COLO829 (cell line): ENCODE measurements at regions not wholly inside any gene's neighbourhood (a gene's known extent, or its start where the extent isn't known, plus 50 kb on each side); places are given as distances from the start of the nearest gene placed in this dataset.
A peak's percentile ranks its signal among the peaks of the same experiment; 100 is the strongest.
"Not testable (repeated sequence)": the region's sequence is repeated elsewhere in the genome, so short reads cannot be mapped to it uniquely, and the experiment has no call there.

Experiments used
- DNase-seq: peaks from one replicate; pipeline ENCODE4 v3.0.0; 2012; ENCODE audit warnings: low spot score

DNA sequence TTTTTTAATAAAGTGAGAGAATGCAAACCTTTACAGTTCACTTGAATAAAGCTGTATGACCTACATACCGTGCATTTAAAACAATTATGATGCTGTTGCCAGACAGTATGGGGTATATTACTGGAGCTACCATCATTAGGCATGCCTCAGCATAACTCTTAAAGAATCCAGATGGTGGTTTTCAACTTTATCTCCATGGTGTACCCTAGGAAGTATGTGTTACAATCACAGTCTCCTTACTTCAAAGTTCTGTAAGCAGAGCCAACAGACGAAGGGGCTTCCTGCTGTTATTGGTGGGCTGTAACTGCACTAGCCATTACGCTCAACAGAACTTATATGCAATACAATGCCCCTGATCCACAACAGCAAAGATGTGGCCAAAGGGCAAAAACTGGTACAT is 803.3 kb downstream of the DTWD2 start:
- no peak for DNase-seq

DNA sequence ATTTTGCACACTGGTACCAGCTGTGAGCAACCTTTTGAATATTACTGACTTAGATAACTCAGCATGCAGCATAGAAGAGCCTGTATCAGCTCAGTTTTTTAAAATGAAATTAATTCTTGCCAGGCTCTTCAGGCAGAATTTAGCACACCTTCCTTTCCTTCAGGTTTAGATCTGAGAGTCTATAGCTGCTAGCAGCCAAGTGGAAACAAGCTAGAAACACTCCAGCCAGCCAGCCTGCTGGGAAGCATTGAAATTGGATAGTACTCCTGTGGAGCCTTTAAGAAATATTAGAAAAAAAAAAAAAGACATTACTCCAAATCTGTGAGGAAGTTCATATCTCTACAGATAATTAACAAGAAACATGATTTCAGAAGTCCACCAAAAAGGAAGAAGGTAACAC is 812.2 kb downstream of the DTWD2 start:
- no peak for DNase-seq

DNA sequence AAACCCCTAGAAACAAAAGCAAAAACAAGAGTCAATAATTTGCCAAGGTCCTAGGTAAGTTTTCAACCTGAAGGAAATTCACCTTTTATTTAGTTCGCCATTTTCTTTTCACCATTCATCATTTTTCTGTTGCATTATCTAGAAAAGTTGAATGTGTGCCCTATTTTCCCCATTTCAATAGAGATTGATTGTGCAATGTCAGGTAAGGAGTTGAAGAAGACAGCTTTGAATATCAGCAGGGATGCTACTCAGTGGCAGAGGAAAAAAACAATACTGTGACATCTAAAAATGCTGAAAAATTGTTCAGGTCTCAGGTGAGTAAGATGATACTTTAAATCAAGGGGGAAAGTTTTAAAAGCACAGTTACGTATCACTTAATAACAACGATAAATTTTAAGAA is 813.7 kb downstream of the DTWD2 start:
- DNase-seq = no peak

DNA sequence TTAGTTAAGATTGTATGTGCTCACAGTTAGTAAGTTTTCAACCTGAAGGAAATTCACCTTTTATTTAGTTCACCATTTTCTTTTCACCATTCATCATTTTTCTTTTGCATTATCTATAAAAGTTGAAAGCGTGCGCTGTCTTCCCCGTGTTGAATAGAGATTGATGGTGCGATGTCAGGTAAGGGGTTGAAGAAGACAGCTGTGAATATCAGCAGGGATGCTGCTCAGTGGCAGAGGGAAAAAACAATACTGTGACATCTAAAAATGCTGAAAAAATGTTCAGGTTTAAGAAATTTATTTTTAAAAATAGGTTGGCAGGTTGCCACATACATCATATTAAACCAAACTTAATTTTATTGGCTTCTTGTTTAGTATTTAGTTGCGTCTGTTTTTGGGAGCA is 815.0 kb downstream of the DTWD2 start:
- DNase-seq = no peak

DNA sequence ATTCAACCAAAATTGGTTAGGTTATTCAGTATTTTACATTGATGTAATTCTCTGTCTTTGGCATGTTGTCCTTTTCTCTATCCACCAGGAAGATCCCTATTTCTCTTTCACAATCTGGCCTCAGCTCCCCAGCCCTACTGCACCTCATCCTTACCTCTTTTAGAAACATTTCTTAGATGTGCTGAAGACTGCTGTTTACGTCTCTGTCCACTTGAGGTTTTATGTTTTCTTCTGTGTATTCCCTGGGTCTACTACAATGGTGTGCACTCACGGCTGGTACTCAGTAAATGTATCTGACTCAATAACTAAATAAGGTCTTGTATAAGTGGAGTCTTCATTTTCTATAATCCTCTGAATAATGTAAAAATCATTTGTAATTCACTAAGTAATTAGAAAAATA is 822.7 kb downstream of the DTWD2 start:
- no peak for DNase-seq

DNA sequence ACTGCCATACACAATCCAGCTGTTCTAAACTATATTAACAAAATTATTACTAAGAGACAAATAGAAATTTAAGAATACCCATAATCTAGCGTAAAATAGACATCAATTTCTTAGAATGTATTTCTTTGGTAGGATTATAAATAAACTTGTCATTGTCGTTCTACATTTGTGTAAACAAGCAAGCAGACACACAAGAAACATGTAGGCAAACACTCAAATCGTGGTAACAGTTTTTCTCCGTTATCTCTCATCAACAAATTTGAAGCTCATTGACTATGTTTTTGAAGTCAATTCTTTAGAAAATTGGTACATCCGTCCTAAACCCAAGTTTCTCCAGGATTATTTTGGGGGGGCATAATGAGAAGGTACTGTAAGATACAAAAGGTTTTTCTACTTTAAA is 832.2 kb downstream of the DTWD2 start:
- no peak for DNase-seq

DNA sequence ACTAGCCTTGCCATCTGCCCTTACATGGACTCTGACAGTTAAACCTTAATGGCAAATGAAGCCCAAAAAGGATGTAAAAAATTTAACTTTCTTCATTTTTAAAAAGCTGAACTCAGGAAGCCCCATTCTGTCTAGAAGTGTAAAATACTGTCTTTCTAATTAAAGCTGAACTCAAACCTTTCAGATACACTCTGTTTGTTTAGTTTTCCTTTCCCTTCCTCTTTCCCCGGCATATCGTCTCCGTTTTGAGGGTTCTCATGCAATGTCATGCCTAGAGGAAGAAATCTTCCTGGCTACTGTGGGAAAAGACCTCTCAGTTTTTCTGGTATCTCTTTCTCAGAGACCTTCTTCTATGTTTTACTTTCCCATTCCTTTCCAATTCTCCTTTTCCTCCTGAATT is 841.5 kb downstream of the DTWD2 start:
- no peak for DNase-seq

DNA sequence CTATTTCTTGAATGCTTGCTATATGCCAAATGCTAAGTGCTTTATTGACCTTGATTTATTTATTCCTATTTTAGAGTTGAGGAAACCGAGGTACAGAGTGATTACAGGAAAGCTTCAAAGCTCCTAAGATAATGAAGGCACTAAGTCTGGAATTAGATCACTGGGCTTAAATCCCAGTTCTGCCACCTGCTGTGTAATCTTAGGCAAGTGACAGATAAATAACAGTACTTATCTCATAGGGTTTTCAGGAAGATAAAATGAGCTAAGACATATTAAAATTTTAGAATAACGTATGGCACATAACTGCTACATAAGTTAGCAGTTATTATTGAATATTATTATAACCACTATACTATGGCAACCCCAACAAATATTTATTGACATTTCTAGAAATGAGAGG is 843.8 kb downstream of the DTWD2 start:
- no peak for DNase-seq

DNA sequence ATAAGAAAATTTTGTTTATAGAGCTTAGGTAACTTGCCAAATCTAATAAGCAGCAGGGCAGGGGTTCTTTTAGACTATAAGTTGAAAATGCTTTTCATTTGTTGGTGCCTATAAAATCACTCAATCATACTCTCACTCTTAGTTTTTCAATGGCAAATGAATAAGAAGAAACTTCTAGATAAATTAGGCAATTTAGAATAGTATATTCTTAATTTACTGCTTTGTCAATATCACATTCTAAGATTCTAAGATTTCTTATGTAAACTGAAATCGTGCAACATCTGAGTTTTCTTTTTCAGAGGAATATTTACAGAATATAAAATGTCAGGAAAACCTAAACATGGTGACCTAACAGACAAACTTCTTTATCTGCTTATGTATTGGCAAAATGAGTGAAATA is 849.0 kb downstream of the DTWD2 start:
- DNase-seq = no peak

DNA sequence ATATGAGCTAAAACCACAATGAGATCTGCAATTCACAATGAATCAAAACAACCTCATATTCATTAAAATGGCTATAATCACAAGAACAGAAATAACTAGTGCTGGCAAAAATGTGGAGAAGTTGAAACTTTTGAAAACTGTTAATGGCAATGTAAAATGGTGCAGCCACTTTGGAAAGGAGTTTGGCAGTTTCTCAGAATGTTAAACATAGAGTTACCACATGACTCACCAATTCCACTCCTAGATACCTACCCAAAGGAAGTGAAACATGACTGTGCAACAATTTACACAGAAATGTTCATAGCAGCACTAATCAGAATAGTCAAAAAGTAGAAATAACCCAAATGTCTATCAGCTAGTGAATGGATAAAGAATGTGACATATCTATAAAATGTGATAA is 862.2 kb downstream of the DTWD2 start:
- no peak for DNase-seq

DNA sequence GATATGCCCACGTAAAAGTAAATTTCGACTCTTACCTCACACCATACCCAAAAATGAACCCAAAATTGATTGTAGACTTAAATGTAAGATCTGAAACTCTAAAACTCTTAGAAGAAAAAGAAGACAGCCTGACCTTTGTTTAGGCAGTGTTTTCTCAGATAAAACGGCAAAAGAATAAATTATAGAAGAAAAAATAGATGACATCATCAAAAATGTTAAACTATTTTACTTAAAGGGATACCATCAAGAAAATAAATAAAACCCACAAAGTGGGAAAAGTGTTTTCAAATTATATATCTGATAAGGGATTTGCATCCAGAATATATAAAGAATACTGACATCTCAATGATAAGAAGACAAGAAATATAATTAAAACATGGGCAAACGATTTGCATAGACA is 862.7 kb downstream of the DTWD2 start:
- DNase-seq = no peak

DNA sequence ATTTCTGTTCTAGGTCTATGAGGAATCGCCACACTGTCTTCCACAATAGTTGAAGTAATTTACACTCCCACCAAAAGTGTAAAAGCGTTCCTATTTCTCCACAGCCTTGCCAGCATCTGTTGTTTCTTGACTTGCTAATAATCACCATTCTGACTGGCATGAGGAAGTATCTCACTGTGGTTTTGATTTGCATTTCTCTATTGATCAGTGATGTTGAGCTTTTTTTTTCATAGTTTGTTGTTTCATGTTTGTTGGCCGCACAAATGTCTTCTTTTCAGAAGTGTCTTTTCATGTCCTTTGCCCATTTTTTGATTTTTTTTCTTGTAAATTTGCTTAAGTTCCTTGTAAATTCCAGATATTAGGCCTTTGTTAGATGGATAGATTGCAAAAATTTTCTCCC is 867.1 kb downstream of the DTWD2 start:
- DNase-seq = no peak

DNA sequence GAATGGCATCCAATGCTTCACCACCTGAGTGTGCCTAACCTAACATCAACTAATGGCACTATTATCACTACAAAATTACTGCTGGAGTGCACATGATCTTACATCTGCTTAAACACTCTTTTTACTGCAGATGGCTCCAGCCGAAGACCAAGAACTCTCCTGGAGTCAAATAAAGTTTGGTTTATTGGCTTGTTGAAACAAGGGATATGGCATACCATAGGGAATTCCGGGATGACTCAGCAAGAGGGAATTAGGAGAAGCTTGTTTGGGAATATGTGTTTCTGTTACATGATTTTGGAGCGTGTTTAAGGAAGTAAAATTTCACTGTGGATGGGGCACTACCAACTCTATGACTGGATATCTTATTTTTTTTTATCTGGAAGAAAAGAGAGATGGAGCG is 872.6 kb downstream of the DTWD2 start:
- DNase-seq = no peak

DNA sequence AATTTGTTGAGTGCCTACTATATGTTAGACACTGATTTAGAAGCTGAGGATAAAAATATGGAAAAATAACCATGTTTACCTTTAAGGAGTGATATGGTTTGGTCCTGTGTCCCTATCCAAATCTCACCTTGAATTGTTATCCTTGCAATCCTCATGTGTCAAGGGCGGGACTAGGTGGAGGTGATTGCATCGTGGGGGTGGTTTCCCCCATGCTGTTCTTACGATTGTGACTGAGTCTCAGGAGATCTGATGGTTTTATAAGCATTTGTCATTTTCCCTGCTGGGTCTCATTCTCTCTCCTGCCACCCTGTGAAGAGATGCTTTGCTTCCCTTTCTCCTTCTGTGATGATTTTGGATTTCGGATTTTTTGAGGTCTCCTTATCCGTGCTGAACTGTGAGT is 876.4 kb downstream of the DTWD2 start:
- DNase-seq = no peak

DNA sequence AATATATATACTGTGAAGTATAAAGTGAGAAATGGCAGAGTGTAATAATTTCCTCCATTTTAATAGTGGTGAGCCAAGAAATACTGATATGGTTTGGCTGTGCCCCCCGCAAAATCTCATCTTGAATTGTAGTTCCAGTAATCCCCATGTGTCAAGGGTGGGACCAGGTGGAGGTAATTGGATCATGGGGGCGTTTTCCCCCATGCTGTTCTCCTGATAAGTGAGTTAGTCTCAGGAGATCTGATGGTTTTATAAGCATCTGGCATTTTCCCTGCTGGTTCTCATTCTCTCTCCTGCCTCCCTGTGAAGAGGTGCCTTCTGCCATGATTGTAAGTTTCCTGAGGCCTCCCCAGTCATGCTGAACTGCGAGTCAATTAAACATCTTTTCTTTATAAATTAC is 881.1 kb downstream of the DTWD2 start:
- DNase-seq = not testable (repeated sequence)

DNA sequence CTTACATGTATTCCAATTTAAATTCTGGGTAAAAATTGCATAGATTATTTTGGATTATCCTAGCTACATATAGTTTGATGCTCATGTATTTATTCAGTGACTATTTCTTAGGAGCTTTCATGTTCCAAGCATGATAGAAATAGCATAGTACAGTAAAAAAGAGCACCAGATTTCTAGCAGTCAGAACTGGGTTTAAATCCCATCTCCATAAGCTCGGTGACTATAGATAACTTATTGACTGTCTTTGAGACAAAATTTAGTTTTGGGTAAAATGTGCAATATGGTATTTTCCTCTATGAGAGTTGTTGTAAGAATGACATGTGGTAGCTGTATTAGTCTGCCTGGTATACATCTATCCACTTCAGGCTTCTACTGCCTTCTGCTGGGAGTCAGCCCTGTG is 889.6 kb downstream of the DTWD2 start:
- DNase-seq = no peak

DNA sequence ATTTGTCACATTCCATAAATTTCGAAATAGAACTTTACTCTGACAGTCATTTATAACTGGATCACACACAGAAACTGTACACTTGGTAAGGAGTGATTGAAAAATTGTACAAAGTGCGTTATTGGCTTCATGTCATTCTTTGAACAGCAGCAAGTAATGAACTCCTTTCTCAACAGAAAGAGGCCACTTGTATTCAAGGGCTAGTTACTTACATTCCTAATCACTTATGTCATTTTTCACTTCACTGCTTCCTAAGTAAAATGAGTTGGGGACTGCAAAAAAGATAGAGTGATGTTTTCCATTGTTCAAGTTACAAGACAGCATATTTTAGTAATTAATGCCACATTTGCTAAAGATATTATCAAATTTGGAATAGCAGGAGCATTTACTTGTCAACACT is 893.2 kb downstream of the DTWD2 start:
- no peak for DNase-seq

DNA sequence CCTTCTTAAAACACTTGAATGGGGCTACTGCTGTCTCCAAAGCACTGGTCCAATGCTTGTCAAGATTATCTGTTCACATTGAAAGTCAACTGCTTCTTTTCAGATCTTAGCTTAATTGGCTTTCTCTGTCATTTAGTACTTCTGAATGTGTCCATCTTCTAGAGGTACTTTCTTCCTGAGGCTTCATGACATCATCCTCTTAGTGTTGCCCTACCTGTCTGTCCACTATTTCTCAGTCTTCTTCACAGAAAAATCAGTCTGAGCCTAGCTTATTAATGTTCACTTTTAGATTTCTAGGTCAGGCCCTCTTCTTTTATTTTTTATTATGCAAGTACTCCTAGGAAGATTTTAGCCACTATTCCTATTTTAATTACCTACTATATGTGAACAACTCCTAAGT is 899.9 kb downstream of the DTWD2 start:
- DNase-seq = no peak

DNA sequence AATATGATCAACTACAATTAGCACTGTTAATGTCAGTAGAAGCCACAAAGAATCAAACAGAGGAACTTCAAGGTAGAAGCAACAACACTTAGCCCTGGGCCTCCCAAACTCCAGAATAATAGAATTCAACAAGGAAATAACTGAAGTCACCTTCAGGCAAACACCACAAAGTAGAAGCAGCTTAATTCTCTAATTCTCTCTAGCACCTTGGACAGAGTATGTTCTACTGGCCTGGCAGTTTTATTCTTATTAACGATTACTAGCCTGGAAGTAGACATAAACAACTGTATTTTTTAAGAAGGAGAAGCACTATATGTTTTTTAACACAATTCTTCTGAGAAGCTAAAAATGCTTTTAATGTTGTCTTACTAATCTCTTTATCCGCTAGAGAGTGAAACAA is 911.9 kb downstream of the DTWD2 start:
- DNase-seq = no peak

DNA sequence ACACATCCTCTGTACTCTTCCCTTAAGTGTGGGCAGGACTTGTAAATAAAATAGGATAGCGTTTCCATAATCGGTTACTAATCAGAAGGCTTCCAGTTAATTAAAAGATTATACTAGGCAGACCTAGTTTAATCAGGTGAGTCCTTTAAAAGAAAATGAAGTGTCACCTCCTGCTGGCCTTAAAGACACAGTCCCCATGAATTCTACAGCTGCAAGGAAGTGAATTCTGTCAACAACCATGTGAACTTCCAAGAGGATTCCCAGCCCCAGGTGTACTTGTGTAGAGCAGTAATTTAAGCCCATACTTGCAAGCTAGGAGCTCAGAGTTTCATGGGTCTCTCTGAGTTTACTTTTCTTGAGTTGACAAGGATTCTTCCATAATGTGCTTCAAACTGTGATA is 918.3 kb downstream of the DTWD2 start:
- DNase-seq = no peak

DNA sequence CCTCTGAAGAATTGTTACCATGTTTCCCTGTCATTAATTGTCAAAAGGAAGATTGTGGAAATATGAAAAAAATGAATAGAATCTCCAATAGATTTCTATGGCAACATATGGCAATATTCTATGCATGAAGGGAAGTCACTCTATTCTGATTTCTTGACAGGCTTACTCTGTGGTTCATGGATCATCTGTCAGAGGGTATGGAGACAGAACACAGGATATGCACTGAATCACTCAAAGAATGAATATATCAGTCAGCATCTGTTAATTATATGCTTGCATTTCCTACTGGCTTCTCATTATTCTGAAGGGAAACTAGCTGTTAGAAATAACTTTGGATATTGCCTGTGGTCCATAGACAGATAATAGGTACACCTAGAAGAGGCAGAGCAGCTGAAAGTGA is 918.9 kb downstream of the DTWD2 start:
- DNase-seq = no peak

DNA sequence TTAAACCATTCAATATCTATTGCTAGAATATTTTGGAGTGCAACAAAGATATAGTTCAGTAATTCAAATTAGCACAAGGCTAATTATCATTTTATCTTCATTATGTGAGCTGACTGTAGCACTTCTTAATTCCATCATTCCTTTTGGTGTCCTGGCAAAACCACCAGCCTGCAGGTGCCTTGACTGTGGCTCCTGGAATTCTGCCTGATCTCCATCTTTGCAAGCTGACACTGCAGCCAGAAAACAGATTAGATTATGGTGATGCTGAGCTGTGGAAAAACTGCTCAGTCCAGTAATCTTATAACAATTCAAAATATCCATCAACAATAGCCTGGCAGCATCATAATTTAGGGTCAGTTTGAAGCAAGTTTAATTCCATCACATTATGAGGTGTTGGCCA is 919.5 kb downstream of the DTWD2 start:
- DNase-seq = no peak

DNA sequence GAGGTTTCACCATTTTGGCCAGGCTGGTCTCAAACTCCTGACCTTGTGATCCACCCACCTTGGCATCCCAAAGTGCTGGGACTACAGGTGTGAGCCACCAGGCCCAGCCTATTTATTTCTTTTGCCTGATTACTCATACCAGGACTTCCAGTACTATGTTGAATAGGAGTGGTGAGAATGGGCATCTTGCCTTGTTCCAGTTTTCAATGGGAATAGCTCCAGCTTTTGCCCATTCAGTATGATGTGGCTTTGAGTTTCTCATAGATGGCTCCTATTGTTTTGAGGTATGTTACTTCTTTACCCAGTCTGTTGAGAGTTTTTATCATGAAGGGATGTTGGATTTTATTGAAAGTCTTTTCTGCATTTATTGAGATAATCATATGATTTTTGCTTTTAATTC is 924.5 kb downstream of the DTWD2 start:
- DNase-seq = not testable (repeated sequence)

DNA sequence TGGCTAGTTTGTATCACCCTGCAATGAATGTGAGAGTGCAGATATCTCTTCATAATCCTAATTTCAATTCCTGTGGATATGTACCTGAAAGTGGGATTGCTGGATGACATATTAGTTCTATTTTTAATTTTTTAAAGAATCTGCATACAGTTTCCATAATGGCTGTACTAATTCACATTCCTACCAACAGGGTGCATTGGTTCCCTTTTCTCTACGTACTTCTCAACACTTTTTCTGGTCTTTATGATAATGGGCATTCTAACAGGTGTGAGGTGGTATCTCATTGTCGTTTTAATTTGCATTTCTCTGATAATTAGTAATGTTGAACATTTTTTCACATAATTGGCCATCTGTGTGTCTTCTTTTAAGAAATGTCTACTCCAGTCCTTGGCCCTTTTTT is 927.5 kb downstream of the DTWD2 start:
- DNase-seq = no peak

DNA sequence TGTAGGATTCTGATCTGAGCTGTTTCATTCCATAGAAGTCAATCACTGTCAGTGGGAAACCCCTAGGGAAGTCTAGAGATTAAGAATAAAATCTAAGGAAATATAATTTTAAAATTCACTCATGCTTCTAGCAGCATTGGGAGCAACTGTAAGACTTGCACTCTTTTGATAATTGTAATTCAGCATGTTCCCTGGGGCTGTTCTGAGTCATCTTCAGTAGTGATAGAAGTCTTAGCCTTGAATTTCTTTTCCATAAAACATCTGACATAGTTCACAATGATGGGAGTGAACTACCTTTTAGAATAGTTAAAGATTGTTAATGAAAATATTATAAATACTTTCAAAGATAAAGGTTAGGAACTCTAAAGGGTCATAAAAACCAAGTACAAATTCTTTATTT is 935.8 kb downstream of the DTWD2 start:
- peak; percentile 43 for DNase-seq

DNA sequence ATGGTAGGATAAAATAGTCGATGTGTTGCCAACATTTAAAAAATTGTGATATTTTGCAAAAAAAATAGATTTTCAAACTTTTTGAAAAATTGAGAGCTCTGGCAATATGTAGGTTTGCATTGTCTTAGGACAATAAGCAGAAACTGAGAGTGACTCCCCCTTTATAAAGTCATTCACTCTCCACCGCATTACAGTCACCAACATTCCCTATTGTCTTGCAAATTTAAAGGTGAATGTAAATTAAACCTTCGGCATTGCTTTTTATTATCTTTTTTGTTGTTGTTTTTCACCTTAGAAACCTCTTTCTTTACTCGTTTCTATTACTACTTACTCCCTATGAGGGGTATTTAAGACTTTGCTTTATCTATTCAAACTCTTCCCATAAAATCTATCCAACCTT is 944.2 kb downstream of the DTWD2 start:
- no peak for DNase-seq
